GM18502 (cell line): ENCODE measurements at regions not wholly inside any gene's neighbourhood (a gene's known extent, or its start where the extent isn't known, plus 50 kb on each side); places are given as distances from the start of the nearest gene placed in this dataset.

ENCODE experiments used
- ATAC-seq: cut with Tn5 transposase; IDR thresholded peaks from one replicate; pipeline ENCODE4 v1.9.1; 2021; ENCODE audit warnings: mild to moderate bottlenecking; ENCODE audit not compliant: unreplicated experiment, poor library complexity

DNA sequence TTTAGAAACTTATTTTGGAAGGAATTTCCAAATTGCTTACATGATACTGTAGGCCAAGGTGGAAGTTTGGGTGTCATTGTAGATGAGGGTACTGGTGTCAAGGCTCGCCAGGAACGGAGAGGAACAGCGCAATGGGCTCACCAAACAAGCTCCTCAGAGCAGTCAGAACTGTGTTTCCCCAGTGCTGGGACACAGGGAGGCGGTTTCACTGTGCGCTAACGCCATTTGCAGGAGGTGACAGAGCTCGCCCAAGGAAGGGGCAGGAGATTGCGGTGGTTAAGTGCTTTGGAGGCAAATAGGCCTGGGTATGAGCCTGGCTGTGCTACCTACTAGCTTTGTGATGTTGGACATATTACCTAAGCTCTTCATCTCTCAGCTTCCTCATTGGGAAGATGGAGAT, 57.3 kb downstream of the HHEX start:
- ATAC-seq: no peak

- ATAC-seq: no peak
These were observed 57.8 kb downstream of the HHEX start for GRCh38 chr10:92747600-92747999.

- no peak for ATAC-seq
These were observed 61.2 kb downstream of the HHEX start for GRCh38 chr10:92750791-92751533.

- no peak for ATAC-seq
These were observed 61.7 kb downstream of the HHEX start for GRCh38 chr10:92751534-92751811.

- no peak for ATAC-seq
These were observed 62.1 kb downstream of the HHEX start for GRCh38 chr10:92751827-92752226.

- no peak for ATAC-seq
These were observed 64.1 kb downstream of the HHEX start for GRCh38 chr10:92753865-92754264.

GRCh38 chr10:92755725-92756124, 66.0 kb downstream of the HHEX start:
- ATAC-seq: no peak

DNA sequence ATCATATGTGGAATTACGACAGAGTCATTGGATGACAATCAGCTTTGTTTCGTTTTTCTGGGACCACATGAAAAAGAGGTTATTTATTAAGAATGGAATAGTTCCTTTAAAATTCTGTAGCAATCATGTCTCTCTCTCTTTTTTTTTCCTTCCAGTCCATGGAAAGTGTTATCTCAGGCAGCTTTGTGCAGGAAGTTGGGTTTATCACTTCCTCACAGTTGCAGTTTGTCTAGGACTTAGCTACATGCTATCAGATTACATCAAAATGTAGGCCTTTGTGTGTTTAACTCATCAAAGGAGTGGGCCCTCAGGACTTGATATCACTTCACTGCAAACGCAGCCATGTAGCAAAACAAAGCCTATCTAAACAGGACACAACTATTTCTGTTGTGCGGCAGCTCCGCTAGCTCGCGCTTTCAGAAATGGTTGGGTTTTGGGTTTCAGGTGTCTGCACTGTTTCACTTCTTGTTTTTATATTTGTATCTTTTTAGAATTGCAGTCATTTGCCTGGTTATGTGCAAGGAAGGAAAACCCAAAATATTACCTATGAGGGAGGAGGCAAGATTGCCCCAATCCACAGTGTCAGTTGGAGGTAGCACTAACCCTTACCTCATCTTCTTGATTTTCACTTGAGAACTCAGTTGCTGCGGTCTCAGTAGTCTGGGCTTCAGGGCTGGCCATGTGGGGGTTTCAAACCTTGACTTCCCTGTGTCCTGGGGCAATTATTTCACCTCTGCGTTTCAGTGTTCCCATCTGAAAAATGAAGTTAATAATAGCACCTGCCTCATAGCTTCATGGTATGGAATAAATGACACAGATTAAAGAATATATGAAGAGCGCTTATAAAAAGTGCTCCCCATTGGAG, 66.7 kb downstream of the HHEX start:
- peak; percentile 84 for ATAC-seq

GRCh38 chr10:92757066-92757710, 67.4 kb downstream of the HHEX start:
- ATAC-seq: peak; percentile 73

GRCh38 chr10:92757711-92758104, 68.0 kb downstream of the HHEX start:
- ATAC-seq: no peak

DNA sequence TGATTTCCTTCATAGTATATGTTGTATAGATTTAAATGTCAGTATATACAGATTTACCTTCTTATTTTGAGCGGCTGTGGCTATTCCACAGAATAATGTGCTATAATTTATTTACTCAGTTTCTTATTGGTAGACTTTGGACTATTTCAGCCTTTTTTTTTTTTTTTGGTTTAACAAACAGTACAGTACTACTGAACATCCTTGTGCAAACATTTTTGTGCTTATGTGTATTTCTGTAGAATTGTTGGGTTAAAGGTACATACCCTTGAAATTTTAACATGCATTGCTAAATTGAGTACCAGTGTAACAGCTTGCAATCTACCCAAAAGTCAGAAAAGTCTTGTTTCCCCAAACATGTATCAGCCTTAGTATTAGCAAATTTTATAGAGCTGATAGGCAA, 68.8 kb downstream of the HHEX start:
- no peak for ATAC-seq

GRCh38 chr10:92760609-92761008, 70.9 kb downstream of the HHEX start:
- no peak for ATAC-seq

GRCh38 chr10:92761571-92761970, 71.8 kb downstream of the HHEX start:
- ATAC-seq: no peak

DNA sequence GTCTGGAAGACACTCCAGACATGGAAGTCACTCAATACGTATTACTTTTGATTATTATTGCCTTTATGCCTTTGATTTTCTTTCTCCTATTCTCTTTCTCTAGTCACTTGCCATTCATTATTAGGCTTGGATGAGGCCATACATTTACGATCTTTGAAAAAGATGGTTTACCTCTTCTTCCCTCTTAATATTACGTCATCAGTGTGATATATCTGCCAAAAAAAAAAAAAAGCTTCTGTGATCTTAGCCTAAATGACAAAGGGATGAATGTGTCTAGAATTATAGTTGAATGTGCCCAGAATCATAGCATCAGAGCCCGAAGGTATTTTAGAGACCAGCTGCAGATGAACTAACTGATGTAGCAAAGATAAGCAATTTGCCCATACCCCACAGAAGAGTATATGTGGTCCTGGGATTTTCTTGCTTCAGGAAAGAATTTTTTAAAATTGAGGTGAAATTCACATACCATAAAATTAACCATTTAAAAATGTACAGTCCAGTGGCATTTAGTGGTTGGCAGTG, 73.9 kb downstream of the HHEX start:
- ATAC-seq: no peak

GRCh38 chr10:92766451-92766850, 76.7 kb downstream of the HHEX start:
- no peak for ATAC-seq

DNA sequence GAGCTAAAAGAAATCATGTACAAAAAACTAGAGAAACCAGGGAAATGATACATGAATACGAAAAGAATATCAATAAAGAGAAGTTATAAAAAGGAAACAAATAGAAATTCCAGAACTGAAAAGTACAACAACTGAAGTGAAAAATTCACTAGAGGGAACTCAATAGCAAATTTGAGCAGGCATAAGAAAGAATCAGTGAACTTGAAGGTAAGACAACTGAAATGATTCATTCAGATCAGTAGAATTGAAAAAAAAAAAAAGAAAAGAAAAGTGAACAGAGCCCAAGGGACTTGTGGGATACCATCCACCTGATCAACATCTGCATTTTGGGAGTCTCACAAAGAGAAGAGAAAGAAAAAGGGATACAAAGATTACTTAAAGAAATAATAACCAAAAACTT, 78.3 kb downstream of the HHEX start:
- ATAC-seq: no peak

DNA sequence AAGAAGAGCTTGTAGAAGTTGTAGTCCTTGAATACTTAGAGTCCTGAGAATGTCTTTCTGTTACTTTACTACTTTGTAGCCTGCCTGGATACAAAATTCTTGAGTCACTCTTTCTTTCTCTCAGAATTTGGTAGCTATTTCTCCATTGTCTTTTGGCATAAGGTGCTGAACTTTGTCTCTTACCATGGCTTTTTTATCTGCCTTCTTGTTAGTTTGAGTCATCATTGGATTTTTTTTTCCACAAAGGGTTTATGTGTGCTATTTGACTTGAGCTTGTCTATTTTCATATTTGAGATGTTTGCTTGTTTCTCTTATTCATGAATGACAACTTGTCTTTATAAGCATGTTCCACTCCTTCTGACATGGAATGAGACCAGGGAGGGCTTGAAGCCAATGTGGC, 74.5 kb upstream of the EXOC6 start:
- no peak for ATAC-seq

DNA sequence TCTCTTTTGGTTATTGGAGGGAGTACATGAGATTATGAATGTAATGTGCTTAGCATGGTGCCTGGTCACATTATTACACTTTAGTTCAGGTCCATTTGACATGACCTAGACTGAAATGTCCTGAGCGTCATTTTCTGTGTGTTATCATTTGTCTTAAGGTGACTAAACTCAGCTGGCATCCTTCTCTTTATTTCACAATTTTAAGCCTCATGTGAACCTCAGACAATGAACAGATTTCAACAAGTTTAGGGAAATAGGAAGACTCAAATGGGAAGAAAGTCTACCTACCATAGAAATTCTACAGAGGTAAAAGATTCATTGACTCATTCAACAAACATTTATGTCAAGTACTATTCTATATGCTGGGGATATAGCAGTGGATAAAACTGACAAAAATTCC, 70.2 kb upstream of the EXOC6 start:
- no peak for ATAC-seq

- no peak for ATAC-seq
These were observed 63.2 kb upstream of the EXOC6 start for GRCh38 chr10:92785118-92785517.

GRCh38 chr10:92787557-92788152, 60.7 kb upstream of the EXOC6 start:
- ATAC-seq: no peak

- ATAC-seq: no peak
These were observed 59.3 kb upstream of the EXOC6 start for GRCh38 chr10:92789067-92789466.
